GM12873 (cell line): ENCODE measurements at regions not wholly inside any gene's neighbourhood (a gene's known extent, or its start where the extent isn't known, plus 50 kb on each side); places are given as distances from the start of the nearest gene placed in this dataset.

Source experiments
- TF ChIP-seq, protein P1 (sequence below): IDR thresholded peaks from 2 replicates; pipeline ENCODE4 v1.5.1; 2012; ENCODE audit warnings: low read depth, mild to moderate bottlenecking, moderate library complexity, low read length, control low read depth; ENCODE audit not compliant: insufficient read depth; ENCODE audit errors: missing control alignments

DNA sequence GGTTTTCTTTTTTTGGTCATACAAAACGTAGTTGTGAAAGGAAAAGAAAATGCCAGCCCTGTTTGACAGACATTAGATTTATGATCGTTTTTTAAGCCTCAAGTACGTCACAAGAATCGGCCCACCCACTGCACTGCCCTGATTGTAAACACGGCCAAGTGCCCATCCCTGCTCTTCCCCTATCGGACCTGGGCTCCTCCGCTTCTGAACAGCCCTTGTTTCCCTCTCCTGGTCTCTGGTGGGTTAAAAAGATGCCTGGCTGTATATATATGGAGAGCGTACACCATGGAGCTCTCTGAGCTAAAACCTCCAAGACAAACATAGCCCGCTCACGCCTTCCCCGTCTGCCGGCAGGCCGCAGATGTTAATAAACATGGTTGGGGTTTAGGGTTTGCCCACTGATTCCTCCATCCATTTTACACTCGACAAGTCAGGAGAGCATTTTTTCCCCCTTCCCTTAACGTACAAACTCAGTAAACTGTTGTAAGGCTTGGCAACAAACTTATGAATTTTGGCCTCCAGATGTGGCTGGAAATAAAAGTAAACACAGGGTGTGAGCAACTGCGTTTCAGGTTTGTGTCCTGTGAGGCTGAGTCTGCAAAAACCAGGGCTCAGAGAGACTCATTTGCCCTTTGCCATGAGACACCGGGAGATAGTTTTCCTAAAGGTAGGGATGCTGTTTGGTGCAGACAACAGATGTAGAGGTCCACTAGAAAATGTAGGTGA, 325.9 kb downstream of the SOX9 start:
- TF ChIP-seq, protein P1, sequence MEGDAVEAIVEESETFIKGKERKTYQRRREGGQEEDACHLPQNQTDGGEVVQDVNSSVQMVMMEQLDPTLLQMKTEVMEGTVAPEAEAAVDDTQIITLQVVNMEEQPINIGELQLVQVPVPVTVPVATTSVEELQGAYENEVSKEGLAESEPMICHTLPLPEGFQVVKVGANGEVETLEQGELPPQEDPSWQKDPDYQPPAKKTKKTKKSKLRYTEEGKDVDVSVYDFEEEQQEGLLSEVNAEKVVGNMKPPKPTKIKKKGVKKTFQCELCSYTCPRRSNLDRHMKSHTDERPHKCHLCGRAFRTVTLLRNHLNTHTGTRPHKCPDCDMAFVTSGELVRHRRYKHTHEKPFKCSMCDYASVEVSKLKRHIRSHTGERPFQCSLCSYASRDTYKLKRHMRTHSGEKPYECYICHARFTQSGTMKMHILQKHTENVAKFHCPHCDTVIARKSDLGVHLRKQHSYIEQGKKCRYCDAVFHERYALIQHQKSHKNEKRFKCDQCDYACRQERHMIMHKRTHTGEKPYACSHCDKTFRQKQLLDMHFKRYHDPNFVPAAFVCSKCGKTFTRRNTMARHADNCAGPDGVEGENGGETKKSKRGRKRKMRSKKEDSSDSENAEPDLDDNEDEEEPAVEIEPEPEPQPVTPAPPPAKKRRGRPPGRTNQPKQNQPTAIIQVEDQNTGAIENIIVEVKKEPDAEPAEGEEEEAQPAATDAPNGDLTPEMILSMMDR: no peak

DNA sequence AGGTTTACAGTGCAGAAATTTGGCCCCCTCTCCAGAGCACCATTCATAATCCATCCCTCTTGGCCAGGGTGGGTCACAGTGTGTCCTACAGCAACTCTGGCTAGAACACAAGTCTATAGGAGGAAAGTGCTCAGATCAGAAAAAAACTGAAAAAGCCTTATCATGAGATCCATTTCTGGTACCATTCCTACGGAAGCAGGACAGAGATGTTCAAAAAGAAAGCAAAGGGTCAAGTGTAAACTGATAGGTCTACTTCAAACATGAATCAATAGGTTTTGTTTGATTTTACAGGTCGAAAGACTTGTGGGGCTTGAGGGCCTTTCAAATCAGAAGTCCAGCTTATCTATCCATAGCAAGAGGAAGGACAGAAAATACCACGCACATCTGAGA, 326.4 kb downstream of the SOX9 start:
- TF ChIP-seq, protein P1: no peak

DNA sequence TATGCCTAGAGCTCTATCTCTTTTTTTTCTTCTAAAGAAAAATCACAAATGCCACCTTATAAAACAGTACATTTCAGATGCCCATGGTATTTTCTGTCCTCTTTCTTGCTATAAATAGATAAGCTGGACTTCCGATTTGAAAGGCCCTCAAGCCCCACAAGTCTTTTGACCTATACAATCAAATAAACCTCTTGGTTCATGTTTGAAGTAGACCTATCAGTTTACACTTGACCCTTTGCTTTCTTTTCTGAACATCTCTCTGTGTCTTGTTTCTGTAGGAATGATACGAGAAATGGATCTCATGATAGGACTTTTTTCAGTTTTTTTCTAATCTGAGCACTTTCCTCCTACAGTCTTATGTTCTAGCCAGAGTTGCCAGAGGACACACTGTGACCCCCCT, 327.2 kb downstream of the SOX9 start:
- TF ChIP-seq, protein P1: no peak

DNA sequence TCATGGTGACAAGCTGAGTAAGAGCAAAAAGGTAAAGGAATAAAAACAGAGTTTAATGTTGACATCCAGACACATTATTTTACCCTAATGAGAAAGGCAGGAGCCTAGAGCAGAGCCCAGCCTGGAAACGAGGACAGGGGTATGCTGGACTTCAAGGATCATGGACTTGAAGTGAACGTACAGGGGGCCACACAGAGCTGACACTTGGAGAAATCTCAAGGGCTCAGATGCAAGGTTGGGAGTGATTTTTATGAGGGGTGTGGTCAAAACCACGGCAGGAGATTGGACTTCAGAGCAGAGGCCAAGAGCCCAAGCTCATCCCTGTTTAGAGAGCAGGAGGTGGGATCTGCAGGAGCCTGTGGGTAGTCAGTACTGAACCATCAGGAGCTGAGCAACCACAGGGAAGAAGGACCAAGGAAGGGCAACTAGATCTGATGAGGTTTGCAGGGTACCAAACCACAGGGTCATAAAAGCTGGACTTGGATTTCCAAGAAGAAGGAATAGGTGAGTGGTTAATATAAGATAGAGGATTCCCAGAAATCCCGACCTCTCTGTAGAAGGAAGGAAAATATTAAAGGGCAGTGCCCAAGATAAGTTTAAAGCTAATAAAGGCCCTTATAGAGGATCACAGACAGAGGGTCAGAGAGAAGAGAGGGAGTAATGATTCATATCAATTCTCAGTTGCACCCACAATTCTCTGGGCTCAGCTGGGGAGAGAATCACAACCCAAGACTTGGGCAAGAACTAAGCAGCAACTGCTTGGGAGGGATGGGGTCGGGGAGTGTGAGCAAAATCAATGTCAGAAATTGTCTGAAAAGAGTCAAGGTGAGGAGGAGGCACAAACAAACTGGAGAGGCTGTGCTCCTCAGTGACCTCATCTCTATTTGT, 331.7 kb downstream of the SOX9 start:
- TF ChIP-seq, protein P1: no peak

DNA sequence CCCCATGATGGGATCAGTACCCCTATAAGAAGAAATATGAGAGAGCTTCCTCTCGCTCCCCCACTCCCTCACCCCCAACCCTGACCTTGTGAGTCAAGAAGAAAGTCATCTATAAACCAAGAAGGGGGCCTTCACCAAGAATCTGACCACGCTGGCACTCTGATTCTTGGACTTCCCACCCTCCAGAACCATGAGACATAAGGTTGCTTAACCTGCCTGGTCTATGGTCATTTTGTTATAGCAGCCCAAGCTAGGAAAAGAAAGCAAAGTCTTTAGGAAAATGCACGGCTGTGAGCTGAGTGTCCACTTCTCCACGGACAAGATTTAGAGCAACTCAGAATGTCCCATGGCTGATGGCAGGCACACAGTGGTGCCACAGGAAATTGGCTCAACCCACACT, 333.5 kb downstream of the SOX9 start:
- TF ChIP-seq, protein P1: no peak

DNA sequence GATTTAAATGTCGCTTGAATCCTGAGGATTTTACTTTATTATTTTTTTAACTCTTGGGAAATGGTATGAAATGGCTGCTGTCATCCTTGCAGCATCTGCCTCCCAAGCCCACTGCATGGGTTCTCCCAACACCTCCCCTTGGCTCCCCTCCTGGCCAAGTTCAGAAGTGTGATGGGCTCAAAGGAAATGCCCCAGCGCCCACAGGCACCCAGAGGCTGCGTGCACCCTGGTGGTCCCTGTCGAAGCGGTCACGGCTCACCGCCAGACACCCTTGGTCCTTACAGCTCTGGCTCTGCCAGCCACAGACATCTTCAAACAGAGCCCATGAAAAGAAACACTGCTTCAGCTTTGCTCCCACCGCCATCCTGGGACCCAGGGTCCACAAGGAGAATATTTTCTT, 334.7 kb downstream of the SOX9 start:
- TF ChIP-seq, protein P1: no peak

DNA sequence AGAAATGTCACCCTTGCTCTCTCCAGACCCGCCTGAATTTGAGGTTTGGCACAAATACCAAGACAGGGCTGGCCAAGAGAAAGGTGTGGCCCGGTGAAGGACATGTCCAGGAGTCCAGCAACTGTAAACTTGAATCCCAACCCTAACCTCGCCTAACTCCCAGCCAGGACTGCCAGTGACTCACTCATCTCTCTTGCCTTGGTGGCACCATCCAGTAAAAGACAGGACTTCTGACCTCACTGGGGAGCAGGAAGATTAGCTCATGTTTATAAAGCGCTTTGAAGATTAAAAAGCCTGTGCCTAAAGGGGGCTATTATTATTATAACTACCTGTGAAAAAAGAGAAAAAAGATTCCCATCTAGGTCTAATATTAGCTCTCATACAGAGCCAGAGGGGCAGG, 335.3 kb downstream of the SOX9 start:
- TF ChIP-seq, protein P1: no peak
